A673 (cell line): ENCODE measurements at regions not wholly inside any gene's neighbourhood (a gene's known extent, or its start where the extent isn't known, plus 50 kb on each side); places are given as distances from the start of the nearest gene placed in this dataset.

Experiments used
- BruUV-seq: library from RNA; stranded (reverse); fragments of 400-500 nt; replicated peaks from 2 replicates; lab custom pipeline; 2021; lab: Mats Ljungman, UMichigan
- CTCF ChIA-PET: fragments of 300-600 bp; sonication (Branson Sonifier 250); formaldehyde crosslinking; loops from one replicate; lab custom pipeline; 2022; ENCODE audit warnings: antibody characterized with exemption; lab: Charles Lee
- POLR2A ChIA-PET: fragments of 300-600 bp; sonication (Branson Sonifier 250); formaldehyde crosslinking; loops from one replicate; lab custom pipeline; 2022; ENCODE audit warnings: antibody characterized with exemption; ENCODE audit not compliant: low non-redundant PET; lab: Charles Lee
- DNase-seq: peaks from one replicate; pipeline ENCODE4 v3.0.0-alpha.2; 2015; ENCODE audit warnings: low spot score
- H3K27ac ChIP-seq: fragments of 200-600 bp; sonication (generic); 2 replicates; pipeline ENCODE4 v1.5.1; 2016; ENCODE audit warnings: mixed run types, low read depth, mild to moderate bottlenecking, mixed read lengths, antibody characterized with exemption, low read length; ENCODE audit not compliant: poor library complexity, severe bottlenecking
- H3K27me3 ChIP-seq: fragments of 200-600 bp; sonication (generic); replicated peaks from 2 replicates; pipeline ENCODE4 v1.6.1; 2017; ENCODE audit warnings: mixed run types, low read depth, mild to moderate bottlenecking, mixed read lengths, antibody characterized with exemption, low read length; ENCODE audit not compliant: insufficient read depth, poor library complexity
- H3K36me3 ChIP-seq: fragments of 200-600 bp; sonication (generic); 2 replicates; pipeline ENCODE4 v1.6.1; 2016; ENCODE audit warnings: mixed run types, mild to moderate bottlenecking, mixed read lengths, antibody characterized with exemption, low read length; ENCODE audit not compliant: insufficient read depth, poor library complexity, severe bottlenecking
- H3K4me1 ChIP-seq: fragments of 200-600 bp; sonication (generic); 2 replicates; pipeline ENCODE4 v1.6.1; 2017; ENCODE audit warnings: mixed run types, mild to moderate bottlenecking, mixed read lengths, antibody characterized with exemption, low read length; ENCODE audit not compliant: insufficient read depth, poor library complexity, severe bottlenecking
- H3K4me3 ChIP-seq: fragments of 200-600 bp; sonication (generic); 2 replicates; pipeline ENCODE4 v1.5.1; 2016; ENCODE audit warnings: low read depth, mixed run types, mild to moderate bottlenecking, mixed read lengths, low read length; ENCODE audit not compliant: poor library complexity, severe bottlenecking
- H3K9me3 ChIP-seq: fragments of 200-600 bp; sonication (generic); 2 replicates; pipeline ENCODE4 v1.6.1; 2016; ENCODE audit warnings: mixed run types, low read depth, mild to moderate bottlenecking, mixed read lengths, antibody characterized with exemption, low read length; ENCODE audit not compliant: poor library complexity, severe bottlenecking
- EZH2 ChIP-seq: fragments of 200-600 bp; sonication (generic); IDR thresholded peaks from 2 replicates; pipeline ENCODE4 v1.6.1; 2017; ENCODE audit warnings: borderline replicate concordance, low read depth, mild to moderate bottlenecking, mixed read lengths, antibody characterized with exemption, low read length; ENCODE audit not compliant: poor library complexity, severe bottlenecking
- intact Hi-C: fragments of 100-400 bp; cut with micrococcal nuclease; formaldehyde crosslinking; loops from one replicate; pipeline ENCODE4 v1.10.0; 2022; ENCODE audit not compliant: unreplicated experiment
- TF ChIP-seq, protein P1 (sequence below): fragments of 300-800, 200-600 bp; sonication (generic); conservative IDR thresholded peaks from 2 replicates; pipeline ENCODE4 v1.5.1; 2017; ENCODE audit warnings: low read depth, mild to moderate bottlenecking, antibody characterized with exemption, low read length, moderate library complexity, mixed read lengths

DNA sequence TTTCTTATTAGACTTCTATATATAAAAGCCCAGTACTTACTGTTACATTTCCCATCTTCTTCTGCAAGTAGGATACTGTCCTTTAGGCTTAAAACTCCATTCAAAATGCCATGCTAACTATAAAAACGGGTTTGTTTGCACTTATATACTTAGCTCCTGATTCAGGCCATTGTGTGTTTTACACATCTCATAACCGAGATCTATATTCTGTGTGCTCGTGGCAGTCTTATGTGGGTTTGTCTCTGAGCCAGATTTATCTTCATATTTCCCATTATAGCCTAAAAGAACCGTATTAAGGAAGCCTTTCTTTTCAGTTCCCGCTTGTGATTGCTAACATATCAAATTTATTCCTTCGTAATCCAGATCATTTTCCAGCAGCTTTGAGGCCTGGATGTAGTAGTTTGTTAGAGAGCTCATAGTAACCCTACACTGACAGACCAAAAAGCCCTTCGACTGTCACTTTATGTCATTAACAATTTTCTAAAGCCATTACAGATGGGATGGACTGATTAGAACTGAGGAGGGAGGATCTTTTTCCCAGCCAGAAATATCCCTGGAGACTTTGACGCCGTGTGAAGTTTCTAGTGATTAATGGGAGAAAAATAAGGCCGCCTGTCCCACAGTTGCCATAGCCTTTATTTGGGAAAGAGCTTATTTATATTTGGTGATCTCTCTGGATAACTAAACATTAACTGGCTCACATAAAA is 508.5 kb downstream of the FOXG1 start:
- no peak overlapping the region for H3K27ac ChIP-seq
- ChIA-PET CTCF (no interaction called here), POLR2A (no interaction called here)
- no peaks in the 10 kb centered on the region for H3K9me3 ChIP-seq
- peaks cover 14% of the 10 kb centered on the region for H3K27me3 ChIP-seq
- DNase-seq: no peak
- TF ChIP-seq, protein P1, sequence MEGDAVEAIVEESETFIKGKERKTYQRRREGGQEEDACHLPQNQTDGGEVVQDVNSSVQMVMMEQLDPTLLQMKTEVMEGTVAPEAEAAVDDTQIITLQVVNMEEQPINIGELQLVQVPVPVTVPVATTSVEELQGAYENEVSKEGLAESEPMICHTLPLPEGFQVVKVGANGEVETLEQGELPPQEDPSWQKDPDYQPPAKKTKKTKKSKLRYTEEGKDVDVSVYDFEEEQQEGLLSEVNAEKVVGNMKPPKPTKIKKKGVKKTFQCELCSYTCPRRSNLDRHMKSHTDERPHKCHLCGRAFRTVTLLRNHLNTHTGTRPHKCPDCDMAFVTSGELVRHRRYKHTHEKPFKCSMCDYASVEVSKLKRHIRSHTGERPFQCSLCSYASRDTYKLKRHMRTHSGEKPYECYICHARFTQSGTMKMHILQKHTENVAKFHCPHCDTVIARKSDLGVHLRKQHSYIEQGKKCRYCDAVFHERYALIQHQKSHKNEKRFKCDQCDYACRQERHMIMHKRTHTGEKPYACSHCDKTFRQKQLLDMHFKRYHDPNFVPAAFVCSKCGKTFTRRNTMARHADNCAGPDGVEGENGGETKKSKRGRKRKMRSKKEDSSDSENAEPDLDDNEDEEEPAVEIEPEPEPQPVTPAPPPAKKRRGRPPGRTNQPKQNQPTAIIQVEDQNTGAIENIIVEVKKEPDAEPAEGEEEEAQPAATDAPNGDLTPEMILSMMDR: no peak
- intact Hi-C loops: no loop called here
- no peak overlapping the region for H3K4me3 ChIP-seq
- H3K36me3 ChIP-seq: no peaks in the 10 kb centered on the region
- H3K4me1 ChIP-seq: no peaks in the 10 kb centered on the region
- no TSS peak for BruUV-seq

DNA sequence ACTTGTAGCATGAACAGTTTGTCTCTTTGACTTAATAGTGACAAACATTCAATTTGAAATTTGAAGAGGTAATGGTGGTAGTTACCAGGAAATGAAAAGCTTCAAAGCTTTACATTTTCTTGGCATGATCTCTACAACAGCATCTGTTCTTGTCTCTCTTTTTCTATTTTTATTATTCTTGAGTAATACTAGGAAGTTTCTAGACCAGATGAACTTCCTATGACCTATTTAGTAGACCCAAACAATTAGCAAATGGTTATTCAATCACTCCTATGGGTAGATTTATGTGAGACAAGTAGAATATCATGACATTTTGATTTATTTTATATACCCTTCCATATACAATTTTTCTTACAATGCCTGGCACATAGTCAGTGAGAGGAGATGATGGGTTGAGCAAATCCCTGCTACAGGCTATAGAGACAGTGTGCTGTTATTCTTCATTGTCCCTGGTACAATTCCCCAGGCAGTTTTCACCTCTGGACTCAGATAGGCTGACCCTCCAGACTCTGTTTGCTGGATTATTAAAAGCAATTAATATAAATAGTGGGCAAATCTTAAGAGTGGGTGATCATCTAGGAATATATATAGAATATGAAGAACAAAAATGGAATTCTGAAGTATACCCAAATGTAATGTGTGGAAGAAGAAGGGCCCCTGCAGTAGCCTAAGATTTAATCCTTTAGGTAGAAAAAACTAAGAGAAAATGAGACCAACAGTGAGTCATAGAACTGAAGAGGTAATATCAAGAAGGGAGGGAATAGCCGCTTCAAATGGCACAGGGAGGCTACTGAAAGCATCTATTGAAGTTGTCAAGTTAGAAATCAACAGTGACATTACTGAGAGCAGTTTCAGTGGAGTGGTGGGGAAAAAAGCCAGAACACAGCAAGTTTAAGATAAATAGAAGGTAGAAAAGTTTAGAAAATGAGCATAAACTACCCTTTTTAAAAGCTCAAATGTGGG is 512.0 kb downstream of the FOXG1 start:
- CTCF ChIA-PET: no interaction called here
- BruUV-seq: no TSS peak

DNA sequence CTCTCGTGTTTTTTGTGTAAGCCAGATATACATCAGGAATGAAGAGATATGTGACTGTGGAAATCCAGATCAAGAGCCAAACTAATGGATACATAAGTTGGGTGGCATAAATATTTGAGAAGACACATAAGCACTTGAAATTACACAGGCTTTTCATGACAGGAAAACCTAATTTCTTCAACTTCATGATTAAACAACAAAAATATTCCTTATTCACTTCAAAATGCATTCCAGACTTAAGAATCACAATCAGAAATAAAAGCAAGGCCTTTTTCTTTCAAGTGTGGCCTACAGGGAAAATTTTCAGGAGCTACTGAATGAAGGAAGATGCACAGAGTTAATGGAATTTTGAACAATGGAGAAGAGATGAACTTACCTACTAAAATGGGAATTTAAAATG is 515.6 kb downstream of the FOXG1 start:
- POLR2A ChIA-PET: no interaction called here

More for the DNA sequence above, 512.0 kb downstream of the FOXG1 start:
- no peak for TF ChIP-seq EZH2
- TF ChIP-seq, protein P1: no peak
- H3K4me3 ChIP-seq: no peak overlapping the region
- H3K9me3 ChIP-seq: no peaks in the 10 kb centered on the region
- intact Hi-C loops: no loop called here
- no peak for DNase-seq
- no peak overlapping the region for H3K27ac ChIP-seq
- H3K36me3 ChIP-seq: no peaks in the 10 kb centered on the region
- H3K4me1 ChIP-seq: no peaks in the 10 kb centered on the region
- POLR2A ChIA-PET: no interaction called here
- no peaks in the 10 kb centered on the region for H3K27me3 ChIP-seq

More for the DNA sequence above, 515.6 kb downstream of the FOXG1 start:
- Histone ChIP-seq H3K4me3 (no peak overlapping the region), H3K9me3 (no peaks in the 10 kb centered on the region), H3K4me1 (no peaks in the 10 kb centered on the region), H3K27ac (no peak overlapping the region), H3K27me3 (no peaks in the 10 kb centered on the region), H3K36me3 (no peaks in the 10 kb centered on the region)
- BruUV-seq: no TSS peak
- TF ChIP-seq, protein P1: no peak
- no peak for TF ChIP-seq EZH2
- intact Hi-C loops: no loop called here
- CTCF ChIA-PET: no interaction called here
- no peak for DNase-seq
